ENCODE measurements at regions not wholly inside any gene's neighbourhood (a gene's known extent, or its start where the extent isn't known, plus 50 kb on each side); places are given as distances from the start of the nearest gene placed in this dataset.

- no peak for DNase-seq
These were observed 265.4 kb upstream of the B3GAT1 start for GRCh38 chr11:134677397-134677822.

- DNase-seq: no peak
These were observed 264.7 kb upstream of the B3GAT1 start for GRCh38 chr11:134676516-134677287.

GRCh38 chr11:134675983-134676382 is 263.9 kb upstream of the B3GAT1 start:
- DNase-seq: no peak

- DNase-seq: no peak
These were observed 262.9 kb upstream of the B3GAT1 start for GRCh38 chr11:134674974-134675373.

GRCh38 chr11:134670961-134671370 is 258.9 kb upstream of the B3GAT1 start:
- DNase-seq: no peak

- DNase-seq: no peak
These were observed 258.3 kb upstream of the B3GAT1 start for GRCh38 chr11:134670247-134670782.

GRCh38 chr11:134669796-134670195 is 257.8 kb upstream of the B3GAT1 start:
- DNase-seq: no peak

GRCh38 chr11:134668796-134669195 is 256.8 kb upstream of the B3GAT1 start:
- no peak for DNase-seq

GRCh38 chr11:134668076-134668475 is 256.0 kb upstream of the B3GAT1 start:
- no peak for DNase-seq

- DNase-seq: no peak
These were observed 255.5 kb upstream of the B3GAT1 start for GRCh38 chr11:134667505-134667904.

GRCh38 chr11:134667175-134667500 is 255.1 kb upstream of the B3GAT1 start:
- DNase-seq: no peak

GRCh38 chr11:134666273-134667174 is 254.5 kb upstream of the B3GAT1 start:
- no peak for DNase-seq

- DNase-seq: no peak
These were observed 253.7 kb upstream of the B3GAT1 start for GRCh38 chr11:134665571-134666270.

- DNase-seq: no peak
These were observed 253.1 kb upstream of the B3GAT1 start for GRCh38 chr11:134665188-134665535.

GRCh38 chr11:134664447-134665187 is 252.6 kb upstream of the B3GAT1 start:
- peak; percentile 2 for DNase-seq

GRCh38 chr11:134663506-134664313 is 251.7 kb upstream of the B3GAT1 start:
- peak; percentile 1 for DNase-seq

- DNase-seq: peak; percentile 5
These were observed 250.8 kb upstream of the B3GAT1 start for GRCh38 chr11:134662629-134663360.

GRCh38 chr11:134661660-134662059 is 249.6 kb upstream of the B3GAT1 start:
- DNase-seq: no peak

GRCh38 chr11:134660416-134660815 is 248.4 kb upstream of the B3GAT1 start:
- no peak for DNase-seq

- peak; percentile 2 for DNase-seq
These were observed 247.8 kb upstream of the B3GAT1 start for GRCh38 chr11:134659882-134660281.

Measured in activated CD4-positive, alpha-beta T cell treated with anti-CD3 and anti-CD28 coated beads for 1 hour (primary cell).